ENCODE measurements at regions not wholly inside any gene's neighbourhood (a gene's known extent, or its start where the extent isn't known, plus 50 kb on each side); places are given as distances from the start of the nearest gene placed in this dataset.

DNA sequence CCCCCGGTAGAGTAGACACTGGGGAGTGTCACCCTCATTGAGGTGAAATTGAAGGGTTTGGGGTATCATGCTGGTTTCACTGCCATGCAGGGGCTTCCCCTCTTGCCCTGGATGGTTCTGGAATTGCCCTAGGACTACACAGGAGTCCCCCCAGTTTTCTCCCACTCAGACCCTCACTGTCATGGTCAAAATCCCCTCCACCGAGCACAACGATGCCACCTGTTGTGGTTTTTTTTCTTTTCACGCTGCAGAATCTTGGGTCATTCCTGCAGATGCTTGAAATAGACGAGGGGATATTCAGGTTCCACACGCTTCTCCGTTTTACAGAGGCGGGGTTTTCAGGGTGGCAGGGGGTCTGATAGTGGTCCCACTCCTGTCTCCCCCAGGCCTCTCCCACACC is 255.6 kb downstream of the ENGASE start:
- TF ChIP-seq, protein P1, sequence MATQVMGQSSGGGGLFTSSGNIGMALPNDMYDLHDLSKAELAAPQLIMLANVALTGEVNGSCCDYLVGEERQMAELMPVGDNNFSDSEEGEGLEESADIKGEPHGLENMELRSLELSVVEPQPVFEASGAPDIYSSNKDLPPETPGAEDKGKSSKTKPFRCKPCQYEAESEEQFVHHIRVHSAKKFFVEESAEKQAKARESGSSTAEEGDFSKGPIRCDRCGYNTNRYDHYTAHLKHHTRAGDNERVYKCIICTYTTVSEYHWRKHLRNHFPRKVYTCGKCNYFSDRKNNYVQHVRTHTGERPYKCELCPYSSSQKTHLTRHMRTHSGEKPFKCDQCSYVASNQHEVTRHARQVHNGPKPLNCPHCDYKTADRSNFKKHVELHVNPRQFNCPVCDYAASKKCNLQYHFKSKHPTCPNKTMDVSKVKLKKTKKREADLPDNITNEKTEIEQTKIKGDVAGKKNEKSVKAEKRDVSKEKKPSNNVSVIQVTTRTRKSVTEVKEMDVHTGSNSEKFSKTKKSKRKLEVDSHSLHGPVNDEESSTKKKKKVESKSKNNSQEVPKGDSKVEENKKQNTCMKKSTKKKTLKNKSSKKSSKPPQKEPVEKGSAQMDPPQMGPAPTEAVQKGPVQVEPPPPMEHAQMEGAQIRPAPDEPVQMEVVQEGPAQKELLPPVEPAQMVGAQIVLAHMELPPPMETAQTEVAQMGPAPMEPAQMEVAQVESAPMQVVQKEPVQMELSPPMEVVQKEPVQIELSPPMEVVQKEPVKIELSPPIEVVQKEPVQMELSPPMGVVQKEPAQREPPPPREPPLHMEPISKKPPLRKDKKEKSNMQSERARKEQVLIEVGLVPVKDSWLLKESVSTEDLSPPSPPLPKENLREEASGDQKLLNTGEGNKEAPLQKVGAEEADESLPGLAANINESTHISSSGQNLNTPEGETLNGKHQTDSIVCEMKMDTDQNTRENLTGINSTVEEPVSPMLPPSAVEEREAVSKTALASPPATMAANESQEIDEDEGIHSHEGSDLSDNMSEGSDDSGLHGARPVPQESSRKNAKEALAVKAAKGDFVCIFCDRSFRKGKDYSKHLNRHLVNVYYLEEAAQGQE (IDR thresholded peaks at IDR 0.05; ENCODE audit: insufficient read depth in 1 of 2, low read depth in 2 of 2, low read length in 1 of 2) = no peak
- TF ChIP-seq POLR2AphosphoS5 (IDR thresholded peaks at IDR 0.05; ENCODE audit: low read depth, low read length) = no peak
- TF ChIP-seq, protein P2, sequence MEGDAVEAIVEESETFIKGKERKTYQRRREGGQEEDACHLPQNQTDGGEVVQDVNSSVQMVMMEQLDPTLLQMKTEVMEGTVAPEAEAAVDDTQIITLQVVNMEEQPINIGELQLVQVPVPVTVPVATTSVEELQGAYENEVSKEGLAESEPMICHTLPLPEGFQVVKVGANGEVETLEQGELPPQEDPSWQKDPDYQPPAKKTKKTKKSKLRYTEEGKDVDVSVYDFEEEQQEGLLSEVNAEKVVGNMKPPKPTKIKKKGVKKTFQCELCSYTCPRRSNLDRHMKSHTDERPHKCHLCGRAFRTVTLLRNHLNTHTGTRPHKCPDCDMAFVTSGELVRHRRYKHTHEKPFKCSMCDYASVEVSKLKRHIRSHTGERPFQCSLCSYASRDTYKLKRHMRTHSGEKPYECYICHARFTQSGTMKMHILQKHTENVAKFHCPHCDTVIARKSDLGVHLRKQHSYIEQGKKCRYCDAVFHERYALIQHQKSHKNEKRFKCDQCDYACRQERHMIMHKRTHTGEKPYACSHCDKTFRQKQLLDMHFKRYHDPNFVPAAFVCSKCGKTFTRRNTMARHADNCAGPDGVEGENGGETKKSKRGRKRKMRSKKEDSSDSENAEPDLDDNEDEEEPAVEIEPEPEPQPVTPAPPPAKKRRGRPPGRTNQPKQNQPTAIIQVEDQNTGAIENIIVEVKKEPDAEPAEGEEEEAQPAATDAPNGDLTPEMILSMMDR (IDR thresholded peaks at IDR 0.05) = no peak
- TF ChIP-seq SIN3A (IDR thresholded peaks at IDR 0.05; ENCODE audit: borderline replicate concordance, insufficient read depth, low read depth, low read length) = no peak
